GM21528 (cell line): ENCODE measurements at regions not wholly inside any gene's neighbourhood (a gene's known extent, or its start where the extent isn't known, plus 50 kb on each side); places are given as distances from the start of the nearest gene placed in this dataset.

Source experiments
- ATAC-seq: cut with Tn5 transposase; IDR thresholded peaks from one replicate; pipeline ENCODE4 v1.9.1; 2021; ENCODE audit warnings: mild to moderate bottlenecking, moderate library complexity; ENCODE audit not compliant: unreplicated experiment, low FRiP score

- no peak for ATAC-seq
These were observed 528.6 kb downstream of the SUCLA2 start for GRCh38 chr13:47472516-47472915.

- ATAC-seq, result no peak
These were observed 537.3 kb downstream of the SUCLA2 start for GRCh38 chr13:47463726-47464125.

GRCh38 chr13:47463002-47463401 lies 538.1 kb downstream of the SUCLA2 start:
- ATAC-seq, result no peak

GRCh38 chr13:47461816-47462215 lies 539.3 kb downstream of the SUCLA2 start:
- no peak for ATAC-seq

- no peak for ATAC-seq
These were observed 541.6 kb downstream of the SUCLA2 start for GRCh38 chr13:47459512-47459911.

GRCh38 chr13:47457626-47458025 lies 543.4 kb downstream of the SUCLA2 start:
- ATAC-seq, result no peak

- no peak for ATAC-seq
These were observed 545.4 kb downstream of the SUCLA2 start for GRCh38 chr13:47455626-47456025.

- no peak for ATAC-seq
These were observed 546.1 kb downstream of the SUCLA2 start for GRCh38 chr13:47454986-47455385.

GRCh38 chr13:47437406-47437805 lies 540.6 kb upstream of the HTR2A start:
- ATAC-seq, result no peak

GRCh38 chr13:47433461-47434005 lies 536.7 kb upstream of the HTR2A start:
- ATAC-seq, result no peak

- no peak for ATAC-seq
These were observed 529.4 kb upstream of the HTR2A start for GRCh38 chr13:47426126-47426849.

- ATAC-seq, result no peak
These were observed 524.7 kb upstream of the HTR2A start for GRCh38 chr13:47421525-47421924.

GRCh38 chr13:47420568-47420967 lies 523.7 kb upstream of the HTR2A start:
- ATAC-seq, result no peak

- ATAC-seq, result no peak
These were observed 523.2 kb upstream of the HTR2A start for GRCh38 chr13:47420020-47420419.

- ATAC-seq, result no peak
These were observed 521.5 kb upstream of the HTR2A start for GRCh38 chr13:47418206-47418920.

- ATAC-seq, result no peak
These were observed 520.6 kb upstream of the HTR2A start for GRCh38 chr13:47417485-47417884.

- ATAC-seq, result no peak
These were observed 518.2 kb upstream of the HTR2A start for GRCh38 chr13:47415048-47415447.

- ATAC-seq, result no peak
These were observed 516.7 kb upstream of the HTR2A start for GRCh38 chr13:47413526-47413925.

GRCh38 chr13:47413112-47413511 lies 516.3 kb upstream of the HTR2A start:
- no peak for ATAC-seq

GRCh38 chr13:47409778-47410177 lies 512.9 kb upstream of the HTR2A start:
- ATAC-seq, result no peak

- no peak for ATAC-seq
These were observed 511.9 kb upstream of the HTR2A start for GRCh38 chr13:47408546-47409319.
